Right atrium auricular region (tissue), 2 donors: ENCODE measurements at regions not wholly inside any gene's neighbourhood (a gene's known extent, or its start where the extent isn't known, plus 50 kb on each side); places are given as distances from the start of the nearest gene placed in this dataset.

Experiments
- DNase-seq: peaks from one replicate; pipeline ENCODE4 v3.0.0-alpha.2; 2019; ENCODE audit warnings: low spot score
- H3K27ac ChIP-seq, 2 donors: fragments of 200-600 bp; sonication (generic); 1 replicate in 1 of 2; 2 replicates in 1 of 2; pipeline ENCODE4 v1.5.1; 2016 to 2019
- H3K27me3 ChIP-seq, 2 donors: fragments of 200-600 bp; sonication (generic); one replicate each; pipeline versions ENCODE4 v1.5.1 to v1.6.0; 2017 to 2019
- H3K36me3 ChIP-seq: fragments of 200-600 bp; sonication (generic); one replicate; pipeline ENCODE4 v1.5.1; 2016
- H3K4me1 ChIP-seq, 2 donors: fragments of 200-600 bp; sonication (generic); one replicate each; pipeline versions ENCODE4 v1.5.1 to v1.6.0; 2017 to 2019
- H3K4me3 ChIP-seq, 2 donors: fragments of 200-600 bp; sonication (generic); 1 replicate in 1 of 2; 2 replicates in 1 of 2; pipeline ENCODE4 v1.5.1; 2017 to 2019; ENCODE audit warnings: mild to moderate bottlenecking in 1 of 2, moderate library complexity in 1 of 2
- H3K9me3 ChIP-seq, 2 donors: fragments of 200-600 bp; sonication (generic); one replicate each; pipeline ENCODE4 v1.5.1; 2019
- CTCF ChIP-seq, 2 donors: fragments of 200-600 bp; sonication (generic); IDR thresholded peaks; one replicate each; pipeline ENCODE4 v1.5.1; 2019; ENCODE audit warnings: antibody characterized with exemption in 2 of 2

GRCh38 chr1:203424861-203425662, 50.5 kb upstream of the PRELP start:
- H3K36me3 ChIP-seq = no peaks in the 10 kb centered on the region
- H3K27me3 ChIP-seq = no peaks in the 10 kb centered on the region
- H3K4me3 ChIP-seq = no peak overlapping the region
- no peaks in the 10 kb centered on the region for H3K4me1 ChIP-seq
- DNase-seq = no peak
- H3K27ac ChIP-seq = no peak overlapping the region
- H3K9me3 ChIP-seq = no peaks in the 10 kb centered on the region
- no peak for TF ChIP-seq CTCF (IDR thresholded peaks at IDR 0.05)

DNA sequence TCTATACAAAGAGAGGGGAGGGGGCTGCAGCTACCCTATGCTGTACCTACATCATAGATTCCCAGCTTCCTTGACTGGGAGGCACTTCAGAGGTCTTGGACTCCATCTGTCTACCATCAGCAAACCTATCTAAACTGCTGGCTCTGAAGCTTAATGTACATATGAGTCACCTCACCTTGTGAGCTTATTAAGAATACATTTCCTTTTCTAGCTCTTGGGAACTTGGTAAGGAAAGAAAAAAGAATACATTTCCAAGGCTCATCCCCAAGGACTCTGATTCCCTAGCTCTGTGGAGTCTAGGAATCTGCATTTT, 50.0 kb upstream of the PRELP start:
- Histone ChIP-seq H3K4me1 (no peaks in the 10 kb centered on the region), H3K9me3 (no peaks in the 10 kb centered on the region), H3K27ac (no peak overlapping the region), H3K27me3 (no peaks in the 10 kb centered on the region), H3K36me3 (no peaks in the 10 kb centered on the region), H3K4me3 (no peak overlapping the region)
- DNase-seq = no peak
- no peak for TF ChIP-seq CTCF (IDR thresholded peaks at IDR 0.05)
